H9 (cell line): ENCODE measurements at regions not wholly inside any gene's neighbourhood (a gene's known extent, or its start where the extent isn't known, plus 50 kb on each side); places are given as distances from the start of the nearest gene placed in this dataset.

Source experiments
- DNase-seq: peaks from one replicate; pipeline ENCODE4 v3.0.0-alpha.2; 2017
- H2AFZ ChIP-seq: one replicate; pipeline ENCODE4 v1.6.1; 2013; ENCODE audit warnings: mild to moderate bottlenecking, low read length, control low read depth, moderate library complexity
- H2AK5ac ChIP-seq: 2 replicates; pipeline ENCODE4 v1.6.1; 2013; ENCODE audit warnings: low read length, control low read depth, mixed read lengths; ENCODE audit not compliant: insufficient read length
- H2BK120ac ChIP-seq: one replicate; pipeline ENCODE4 v1.6.1; 2013; ENCODE audit warnings: low read depth, mild to moderate bottlenecking, low read length, control low read depth, inconsistent platforms; ENCODE audit not compliant: poor library complexity, severe bottlenecking
- H2BK12ac ChIP-seq: 2 replicates; pipeline ENCODE4 v1.6.1; 2013; ENCODE audit warnings: low read length, control low read depth, mixed read lengths, low read depth; ENCODE audit not compliant: insufficient read length
- H2BK15ac ChIP-seq: 2 replicates; pipeline ENCODE4 v1.6.1; 2013; ENCODE audit warnings: low read depth, low read length, control low read depth
- H2BK20ac ChIP-seq: one replicate; pipeline ENCODE4 v1.6.1; 2013; ENCODE audit warnings: low read depth, mild to moderate bottlenecking, low read length, control low read depth, inconsistent platforms; ENCODE audit not compliant: poor library complexity, severe bottlenecking
- H2BK5ac ChIP-seq: 2 replicates; pipeline ENCODE4 v1.6.1; 2013; ENCODE audit warnings: low read length, control low read depth, mixed read lengths; ENCODE audit not compliant: insufficient read length
- H3K14ac ChIP-seq: 2 replicates; pipeline ENCODE4 v1.6.1; 2013; ENCODE audit warnings: low read length, control low read depth; ENCODE audit not compliant: insufficient read depth
- H3K18ac ChIP-seq: 2 replicates; pipeline ENCODE4 v1.6.1; 2013; ENCODE audit warnings: low read depth, mild to moderate bottlenecking, mixed read lengths, low read length, control low read depth; ENCODE audit not compliant: insufficient read length
- H3K23ac ChIP-seq: 2 replicates; pipeline ENCODE4 v1.6.1; 2013; ENCODE audit warnings: low read length, control low read depth, mixed read lengths, low read depth; ENCODE audit not compliant: insufficient read length
- H3K23me2 ChIP-seq: 2 replicates; pipeline ENCODE4 v1.6.1; 2013; ENCODE audit warnings: low read depth, mild to moderate bottlenecking, mixed read lengths, low read length, control low read depth; ENCODE audit not compliant: insufficient read length, poor library complexity, severe bottlenecking
- H3K27ac ChIP-seq: 2 replicates; pipeline ENCODE4 v1.5.1; 2013; ENCODE audit warnings: low read length, control low read depth, mixed read lengths, low read depth; ENCODE audit not compliant: insufficient read length
- H3K27me3 ChIP-seq: 2 replicates; pipeline ENCODE4 v1.6.1; 2013; ENCODE audit warnings: low read length, control low read depth, inconsistent platforms; ENCODE audit not compliant: insufficient read depth
- H3K4ac ChIP-seq: 2 replicates; pipeline ENCODE4 v1.6.1; 2013; ENCODE audit warnings: low read depth, mild to moderate bottlenecking, control low read depth, inconsistent platforms, low read length, moderate library complexity
- H3K4me1 ChIP-seq: 2 replicates; pipeline ENCODE4 v1.6.1; 2013; ENCODE audit warnings: low read length, control low read depth, inconsistent platforms; ENCODE audit not compliant: insufficient read depth
- H3K4me2 ChIP-seq: 2 replicates; pipeline ENCODE4 v1.6.1; 2013; ENCODE audit warnings: low read length, control low read depth, mixed read lengths; ENCODE audit not compliant: insufficient read length, insufficient read depth
- H3K56ac ChIP-seq: 2 replicates; pipeline ENCODE4 v1.6.1; 2013; ENCODE audit warnings: low read depth, mild to moderate bottlenecking, mixed read lengths, low read length, control low read depth; ENCODE audit not compliant: insufficient read length
- H3K79me1 ChIP-seq: 2 replicates; pipeline ENCODE4 v1.6.1; 2013; ENCODE audit warnings: low read depth, mild to moderate bottlenecking, moderate library complexity, low read length, control low read depth, inconsistent platforms; ENCODE audit not compliant: insufficient read depth, poor library complexity, severe bottlenecking
- H3K79me2 ChIP-seq: 2 replicates; pipeline ENCODE4 v1.6.1; 2013; ENCODE audit warnings: low read length, control low read depth, inconsistent platforms; ENCODE audit not compliant: insufficient read depth
- H3K9ac ChIP-seq: 2 replicates; pipeline ENCODE4 v1.6.1; 2013; ENCODE audit warnings: low read length, control low read depth, mixed read lengths; ENCODE audit not compliant: insufficient read length; ENCODE audit errors: extremely low read depth
- H3K9me3 ChIP-seq: one replicate; pipeline ENCODE4 v1.6.1; 2013; ENCODE audit warnings: low read depth, low read length, inconsistent platforms; ENCODE audit not compliant: control insufficient read depth
- H3T11ph ChIP-seq: one replicate; pipeline ENCODE4 v1.6.1; 2013; ENCODE audit warnings: mild to moderate bottlenecking, low read length, control low read depth, inconsistent platforms
- H4K20me1 ChIP-seq: one replicate; pipeline ENCODE4 v1.6.1; 2013; ENCODE audit not compliant: control insufficient read depth, insufficient read length, insufficient read depth
- H4K5ac ChIP-seq: 2 replicates; pipeline ENCODE4 v1.6.1; 2013; ENCODE audit warnings: low read depth, mild to moderate bottlenecking, mixed read lengths, low read length, control low read depth; ENCODE audit not compliant: insufficient read length
- H4K8ac ChIP-seq: replicated peaks from 2 replicates; pipeline ENCODE4 v1.6.1; 2013; ENCODE audit warnings: low read length, control low read depth, mixed read lengths, low read depth; ENCODE audit not compliant: insufficient read length
- H4K91ac ChIP-seq: 2 replicates; pipeline ENCODE4 v1.6.1; 2013; ENCODE audit warnings: low read depth, mild to moderate bottlenecking, moderate library complexity, mixed read lengths, low read length, control low read depth; ENCODE audit not compliant: insufficient read length
- H3K27ac Mint-ChIP-seq, 3 experiments: 2 replicates in 2 of 3; 3 replicates in 1 of 3; pipeline ENCODE4 v1.8.0; 2020 to 2021; ENCODE audit warnings: mixed read lengths in 3 of 3, mild to moderate bottlenecking in 1 of 3, moderate library complexity in 1 of 3
- H3K27me3 Mint-ChIP-seq: 2 replicates; pipeline ENCODE4 v1.8.0; 2021; ENCODE audit warnings: low read depth, mild to moderate bottlenecking, moderate library complexity, mixed read lengths
- H3K36me3 Mint-ChIP-seq, 3 experiments: 2 replicates in 2 of 3; 3 replicates in 1 of 3; pipeline ENCODE4 v1.8.0; 2020 to 2021; ENCODE audit warnings: low read depth in 3 of 3, mixed read lengths in 3 of 3; ENCODE audit not compliant: insufficient read depth in 1 of 3
- H3K4me1 Mint-ChIP-seq, 2 experiments: 2 replicates each; pipeline ENCODE4 v1.8.0; 2020; ENCODE audit warnings: mixed read lengths in 2 of 2
- H3K4me3 Mint-ChIP-seq, 2 experiments: 2 replicates in 1 of 2; 3 replicates in 1 of 2; pipeline ENCODE4 v1.8.0; 2020 to 2021; ENCODE audit warnings: mild to moderate bottlenecking in 2 of 2, mixed read lengths in 2 of 2, moderate library complexity in 1 of 2
- H3K9me3 Mint-ChIP-seq, 2 experiments: 2 replicates in 1 of 2; 3 replicates in 1 of 2; pipeline ENCODE4 v1.8.0; 2020; ENCODE audit warnings: mild to moderate bottlenecking in 2 of 2, mixed read lengths in 2 of 2, moderate library complexity in 1 of 2
- CTCF ChIP-seq: fragments of 200-600 bp; sonication (generic); conservative IDR thresholded peaks from 3 replicates; pipeline ENCODE4 v1.8.0; 2021; ENCODE audit warnings: antibody characterized with exemption, mild to moderate bottlenecking
- WGBS: extraction: QIAGEN DNeasy Blood & Tissue Kit; methylation state at CpG from one replicate; pipeline ENCODE4 v1.1.7; 2013; ENCODE audit warnings: missing lambda C conversion rate, low lambda C conversion rate, mixed read lengths; ENCODE audit not compliant: insufficient read length; ENCODE audit errors: extremely low coverage; 5-methylcytosine and 5-hydroxymethylcytosine counted together

- Histone ChIP-seq H4K20me1 (no peaks in the 10 kb centered on the region), H3K9me3 (no peaks in the 10 kb centered on the region), H2BK120ac (no peak overlapping the region), H3K23ac (no peak overlapping the region), H3K79me2 (no peaks in the 10 kb centered on the region), H2AK5ac (no peak overlapping the region), H4K91ac (no peak overlapping the region), H3K27me3 (no peaks in the 10 kb centered on the region), H3K4me1 (no peaks in the 10 kb centered on the region; the same call in 1 of the 2 replicates), H4K5ac (no peak overlapping the region), H2BK12ac (no peak overlapping the region), H2BK5ac (no peak overlapping the region), H3K23me2 (no peaks in the 10 kb centered on the region), H2BK20ac (no peak overlapping the region), H3K56ac (no peak overlapping the region), H3K27ac (no peak overlapping the region), H3K9ac (no peak overlapping the region), H3K14ac (no peak overlapping the region), H2AFZ (no peak overlapping the region), H3K4me2 (no peak overlapping the region), H3T11ph (no peak overlapping the region), H3K79me1 (no peaks in the 10 kb centered on the region), H3K4ac (no peak overlapping the region), H2BK15ac (no peak overlapping the region), H3K18ac (no peak overlapping the region), H4K8ac (no peak overlapping the region)
- no peak for DNase-seq
- Mint-ChIP-seq H3K27me3 (no peaks in the 10 kb centered on the region), H3K27ac (no peak overlapping the region), H3K36me3 (peaks cover 0 to 13% (median 3%) of the 10 kb centered on the region in 3 experiments; a peak in 4 of 7 replicates), H3K9me3 (peaks cover 4 to 9% of the 10 kb centered on the region in 2 experiments; a peak in 3 of 5 replicates), H3K4me1 (peaks cover 11 to 14% of the 10 kb centered on the region in 2 experiments), H3K4me3 (no peak overlapping the region)
- WGBS = no CpG with 5 or more reads among the region's 4 CpGs
- TF ChIP-seq CTCF = no peak
Measured at GRCh38 chr2:82198809-82199492, 1894.4 kb upstream of the LRRTM1 start.
